NT2/D1 (cell line): ENCODE measurements at regions not wholly inside any gene's neighbourhood (a gene's known extent, or its start where the extent isn't known, plus 50 kb on each side); places are given as distances from the start of the nearest gene placed in this dataset.

Source experiments
- YY1 ChIP-seq: IDR thresholded peaks from 2 replicates; pipeline ENCODE4 v1.6.1; 2011; ENCODE audit not compliant: insufficient read length, insufficient read depth
- ZNF274 ChIP-seq: IDR thresholded peaks from 2 replicates; pipeline ENCODE4 v1.6.1; 2011; ENCODE audit warnings: mild to moderate bottlenecking, low read depth, low read length

DNA sequence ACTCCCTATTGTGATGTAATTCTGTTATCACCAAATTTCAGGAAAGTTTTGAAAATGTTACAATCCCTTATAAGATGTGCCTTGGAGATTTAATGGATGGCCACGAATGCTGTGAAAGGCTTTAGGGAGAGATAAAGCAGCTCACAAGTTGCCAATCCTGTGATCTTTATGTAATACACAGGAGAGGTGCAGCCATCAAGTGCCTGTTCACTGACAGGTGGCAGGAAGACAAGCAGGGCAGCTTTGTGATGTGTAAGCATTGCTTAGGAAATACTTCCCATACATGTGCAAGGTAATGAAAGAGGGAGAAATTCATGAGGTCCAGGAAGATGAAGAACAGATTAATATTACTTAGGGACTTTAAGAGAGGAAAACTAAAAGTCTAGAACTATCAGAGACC, 628.8 kb downstream of the SLITRK6 start:
- TF ChIP-seq ZNF274: no peak
- TF ChIP-seq YY1: no peak
